GM06990 (cell line): ENCODE measurements at regions not wholly inside any gene's neighbourhood (a gene's known extent, or its start where the extent isn't known, plus 50 kb on each side); places are given as distances from the start of the nearest gene placed in this dataset.

Experiments
- DNase-seq: peaks from one replicate; pipeline ENCODE4 v3.0.0-alpha.2; 2011; ENCODE audit not compliant: insufficient read length; ENCODE audit errors: extremely low read depth
- H3K27me3 ChIP-seq: replicated peaks from 2 replicates; pipeline ENCODE4 v1.6.0; 2011; ENCODE audit warnings: low read length; ENCODE audit not compliant: control insufficient read depth, insufficient read depth
- H3K36me3 ChIP-seq: 2 replicates; pipeline ENCODE4 v1.5.1; 2011; ENCODE audit warnings: low read length; ENCODE audit not compliant: control insufficient read depth, insufficient read depth
- H3K4me3 ChIP-seq: replicated peaks from 2 replicates; pipeline ENCODE4 v1.5.1; 2011; ENCODE audit warnings: low read depth, mild to moderate bottlenecking, control low read depth, low read length
- TF ChIP-seq, protein P1 (sequence below): IDR thresholded peaks from 2 replicates; pipeline ENCODE4 v1.5.1; 2011; ENCODE audit warnings: low read length, control low read depth, mild to moderate bottlenecking, inconsistent platforms; ENCODE audit not compliant: insufficient read depth, poor library complexity, severe bottlenecking

DNA sequence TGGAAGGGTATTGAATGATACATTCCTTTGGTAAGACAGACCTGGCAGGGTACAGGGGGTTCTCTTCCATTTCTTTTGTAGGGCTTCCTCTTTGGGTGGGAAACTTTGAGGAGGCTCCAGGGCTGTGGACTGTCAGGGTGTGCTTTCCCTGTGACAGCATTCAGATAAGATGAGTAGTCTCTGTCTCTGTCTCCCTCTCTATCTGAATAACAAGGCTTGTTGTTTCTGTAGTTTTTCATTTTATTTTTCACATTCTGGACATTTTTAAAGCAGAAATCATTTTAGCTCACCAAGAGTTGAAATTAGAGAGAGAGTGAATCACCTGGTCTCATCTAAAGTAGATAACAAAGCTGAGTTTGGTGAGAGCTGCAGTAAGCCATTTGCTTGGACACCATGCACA is 100.8 kb upstream of the TPM1 start:
- Histone ChIP-seq H3K4me3 (no peak overlapping the region), H3K27me3 (peaks cover 2% of the 10 kb centered on the region), H3K36me3 (no peaks in the 10 kb centered on the region)
- DNase-seq, result no peak
- TF ChIP-seq, protein P1, sequence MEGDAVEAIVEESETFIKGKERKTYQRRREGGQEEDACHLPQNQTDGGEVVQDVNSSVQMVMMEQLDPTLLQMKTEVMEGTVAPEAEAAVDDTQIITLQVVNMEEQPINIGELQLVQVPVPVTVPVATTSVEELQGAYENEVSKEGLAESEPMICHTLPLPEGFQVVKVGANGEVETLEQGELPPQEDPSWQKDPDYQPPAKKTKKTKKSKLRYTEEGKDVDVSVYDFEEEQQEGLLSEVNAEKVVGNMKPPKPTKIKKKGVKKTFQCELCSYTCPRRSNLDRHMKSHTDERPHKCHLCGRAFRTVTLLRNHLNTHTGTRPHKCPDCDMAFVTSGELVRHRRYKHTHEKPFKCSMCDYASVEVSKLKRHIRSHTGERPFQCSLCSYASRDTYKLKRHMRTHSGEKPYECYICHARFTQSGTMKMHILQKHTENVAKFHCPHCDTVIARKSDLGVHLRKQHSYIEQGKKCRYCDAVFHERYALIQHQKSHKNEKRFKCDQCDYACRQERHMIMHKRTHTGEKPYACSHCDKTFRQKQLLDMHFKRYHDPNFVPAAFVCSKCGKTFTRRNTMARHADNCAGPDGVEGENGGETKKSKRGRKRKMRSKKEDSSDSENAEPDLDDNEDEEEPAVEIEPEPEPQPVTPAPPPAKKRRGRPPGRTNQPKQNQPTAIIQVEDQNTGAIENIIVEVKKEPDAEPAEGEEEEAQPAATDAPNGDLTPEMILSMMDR, result no peak

DNA sequence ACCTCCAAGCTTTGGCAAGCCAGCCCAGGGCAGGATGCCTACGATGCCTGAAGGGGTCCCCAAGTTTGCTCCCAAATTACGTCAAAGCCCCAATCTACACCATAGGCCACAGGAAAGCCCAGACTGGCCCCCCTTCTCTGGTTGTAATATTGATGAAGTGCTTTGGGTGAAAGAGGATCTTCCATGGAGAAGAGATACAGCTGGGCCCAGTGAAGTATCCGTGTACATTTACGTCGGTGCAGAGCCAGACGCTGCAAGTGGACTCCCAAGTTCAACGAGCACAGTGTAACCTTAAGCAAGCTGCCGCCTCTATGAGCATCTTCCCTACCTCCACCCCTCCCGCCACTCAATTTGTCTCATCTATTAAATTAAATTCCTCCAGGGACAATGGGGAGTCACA is 100.1 kb upstream of the TPM1 start:
- peaks cover 2% of the 10 kb centered on the region for H3K27me3 ChIP-seq
- H3K4me3 ChIP-seq, result no peak overlapping the region
- TF ChIP-seq, protein P1, result no peak
- no peaks in the 10 kb centered on the region for H3K36me3 ChIP-seq
- DNase-seq, result no peak

DNA sequence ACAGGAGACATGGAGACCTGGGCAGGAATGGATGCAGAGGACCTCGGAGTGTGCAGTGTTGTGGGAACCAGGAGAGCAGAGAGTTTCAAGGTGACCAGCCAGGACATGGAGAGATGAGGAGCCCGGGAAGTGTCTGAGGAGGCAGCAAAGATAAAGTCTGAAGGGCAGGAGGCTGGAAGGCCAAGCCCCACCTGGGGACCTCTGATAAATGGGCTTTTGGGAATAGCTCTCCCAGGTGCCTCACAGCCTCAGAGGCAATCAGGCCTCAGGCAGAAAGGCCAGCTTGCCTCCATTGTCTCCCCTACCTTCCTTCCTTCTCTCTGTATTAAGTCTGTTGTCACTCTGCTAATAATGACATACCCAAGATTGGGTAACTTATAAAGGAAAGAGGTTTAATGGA is 97.5 kb upstream of the TPM1 start:
- no peak for DNase-seq
- H3K4me3 ChIP-seq, result no peak overlapping the region
- H3K36me3 ChIP-seq, result no peaks in the 10 kb centered on the region
- peaks cover 2% of the 10 kb centered on the region for H3K27me3 ChIP-seq
- TF ChIP-seq, protein P1, result no peak

DNA sequence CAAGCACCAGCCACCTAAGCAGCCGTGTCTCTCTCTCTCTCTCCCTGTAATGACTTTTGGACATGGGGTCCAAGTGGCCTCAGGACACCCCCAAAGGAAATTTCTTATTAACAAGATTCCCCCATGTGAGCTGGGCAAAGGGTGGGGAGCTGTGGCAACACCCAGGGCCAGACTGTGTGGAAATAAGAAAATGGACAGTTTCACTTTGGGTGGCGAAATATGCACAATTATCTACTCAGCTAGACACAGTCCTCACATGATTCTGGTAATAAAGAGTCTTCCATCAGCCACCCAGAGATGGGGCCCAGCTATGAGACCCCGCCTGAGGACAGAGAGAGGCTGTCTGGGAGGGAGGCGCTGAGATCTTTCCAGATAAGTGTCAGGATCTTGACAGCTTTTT is 96.8 kb upstream of the TPM1 start:
- no peak for DNase-seq
- TF ChIP-seq, protein P1, result no peak
- no peaks in the 10 kb centered on the region for H3K36me3 ChIP-seq
- peaks cover 2% of the 10 kb centered on the region for H3K27me3 ChIP-seq
- H3K4me3 ChIP-seq, result no peak overlapping the region

DNA sequence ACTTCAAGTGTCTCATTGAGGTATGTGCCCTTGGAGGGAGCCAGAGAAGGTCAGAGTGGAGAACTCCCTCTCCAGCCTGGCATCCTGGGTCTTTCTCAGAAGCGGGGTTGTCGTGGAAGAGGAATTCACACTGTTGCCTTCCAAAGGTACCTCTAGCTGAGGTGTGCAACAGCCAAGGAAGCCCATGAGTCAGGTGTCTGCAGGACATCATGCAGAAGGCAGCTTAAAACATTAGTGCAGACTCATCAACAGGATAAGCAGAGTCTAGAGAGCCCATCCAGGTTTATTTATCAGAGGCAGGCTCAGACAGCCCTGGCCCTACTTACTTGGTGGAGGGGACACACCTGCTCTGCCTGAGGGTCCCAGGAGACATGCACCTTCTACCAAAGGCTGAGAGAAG is 95.6 kb upstream of the TPM1 start:
- DNase-seq, result no peak
- Histone ChIP-seq H3K27me3 (no peaks in the 10 kb centered on the region; the same call in 1 of the 2 replicates), H3K4me3 (no peak overlapping the region), H3K36me3 (no peaks in the 10 kb centered on the region)
- TF ChIP-seq, protein P1, result no peak

DNA sequence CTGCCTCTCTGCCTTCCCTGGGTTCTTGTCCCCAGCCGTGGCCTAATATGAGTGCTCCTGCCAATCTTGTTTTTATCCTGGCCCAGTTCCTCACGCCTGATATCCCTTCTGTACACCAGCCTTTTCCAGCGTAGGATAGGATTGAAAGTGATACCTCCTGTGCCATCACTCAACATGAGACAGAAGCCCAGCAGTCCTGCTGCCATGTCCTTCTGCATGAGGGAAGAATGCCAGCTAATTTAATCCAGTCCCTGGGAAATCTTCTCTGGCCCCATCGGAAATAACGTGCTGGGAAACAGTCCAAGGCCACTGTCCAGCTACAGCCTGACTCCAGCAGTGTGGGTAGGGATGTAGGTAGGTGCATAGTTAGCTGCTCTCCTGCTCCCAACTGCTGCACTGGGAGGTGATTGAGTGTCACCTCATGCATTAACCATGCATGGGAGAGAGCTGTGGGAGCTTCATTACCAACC is 92.0 kb upstream of the TPM1 start:
- no peaks in the 10 kb centered on the region for H3K36me3 ChIP-seq
- no peak for DNase-seq
- no peaks in the 10 kb centered on the region; the same call in 1 of the 2 replicates for H3K27me3 ChIP-seq
- H3K4me3 ChIP-seq, result no peak overlapping the region
- TF ChIP-seq, protein P1, result no peak
